ENCODE measurements at regions not wholly inside any gene's neighbourhood (a gene's known extent, or its start where the extent isn't known, plus 50 kb on each side); places are given as distances from the start of the nearest gene placed in this dataset.

- intact Hi-C loops (cut with micrococcal nuclease; ENCODE audit: unreplicated experiment) = no loop called here
- ChIA-PET SMC1A (ENCODE audit: uncharacterized antibody, unreplicated experiment) (no interaction called here), CTCF (interaction anchor here (1.2 kb wide), 1 partner anchor 10 kb away, joined by 3 read pairs; no protein-coding TSS in a partner anchor), POLR2A (no interaction called here), RAD21 (ENCODE audit: unreplicated experiment) (no interaction called here)
- Histone ChIP-seq H3K36me3 (ENCODE audit: control insufficient read depth in 2 of 2, insufficient read depth in 2 of 2, low read length in 1 of 2) (no peaks in the 10 kb centered on the region), H3K9me3 (replicated peaks; ENCODE audit: control insufficient read depth, insufficient read depth, low read length) (no peaks in the 10 kb centered on the region), H4K20me1 (ENCODE audit: control insufficient read depth, insufficient read depth) (no peaks in the 10 kb centered on the region), H3K4me2 (ENCODE audit: control insufficient read depth, insufficient read depth) (no peak overlapping the region), H3K4me1 (ENCODE audit: control insufficient read depth, insufficient read depth, low read length) (no peaks in the 10 kb centered on the region), H3K27me3 (replicated peaks in 1 of 2; ENCODE audit: control insufficient read depth in 2 of 2, insufficient read depth in 2 of 2, low read length in 1 of 2) (no peaks in the 10 kb centered on the region), H3K9ac (ENCODE audit: control insufficient read depth, insufficient read depth, low read length) (no peak overlapping the region), H3K4me3 (no peak overlapping the region), H3K79me2 (ENCODE audit: control insufficient read depth, insufficient read depth, low read length) (no peaks in the 10 kb centered on the region), H2AFZ (ENCODE audit: control insufficient read depth, low read depth, low read length) (no peak overlapping the region), H3K27ac (ENCODE audit: control insufficient read depth, insufficient read depth) (no peak overlapping the region)
- TF ChIP-seq SUZ12 (IDR thresholded peaks at IDR 0.05; ENCODE audit: unreplicated experiment) = no peak
- no peak for TF ChIP-seq SMAD5 (IDR thresholded peaks at IDR 0.05; ENCODE audit: low read depth)
- TF ChIP-seq MTA2 (IDR thresholded peaks at IDR 0.05; ENCODE audit: low read depth) = no peak
- TF ChIP-seq SUPT20H (IDR thresholded peaks at IDR 0.05; ENCODE audit: borderline replicate concordance, control insufficient read depth, low read depth, low read length) = no peak
- no peak for TF ChIP-seq TCF12 (IDR thresholded peaks at IDR 0.05; ENCODE audit: low read depth, low read length)
- TF ChIP-seq BRCA1 (IDR thresholded peaks at IDR 0.05; ENCODE audit: low read depth, low read length) = no peak
- TF ChIP-seq CBX5 (IDR thresholded peaks at IDR 0.05; ENCODE audit: low read depth) = no peak
- DNase-seq (ENCODE audit: low read depth, low spot score) (no peak), ATAC-seq (no peak), FAIRE-seq (no peak)
- 39% methylated on average over 7 of the region's 7 CpGs for WGBS (ENCODE audit: insufficient coverage, insufficient replicate concordance, low lambda C conversion rate, missing lambda C conversion rate)
- BruUV-seq (replicated peaks) = no TSS peak
- in situ Hi-C loops (cut with MboI) = no loop called here
Observed at GRCh38 chr5:109989161-109989560, 299.4 kb downstream of the MAN2A1 start.

GRCh38 chr5:109989994-109990722 is 300.4 kb downstream of the MAN2A1 start:
- H3K9ac ChIP-seq (ENCODE audit: control insufficient read depth, insufficient read depth, low read length) = no peak overlapping the region
- H3K4me3 ChIP-seq = no peak overlapping the region
- in situ Hi-C loops (cut with MboI) (no loop called here), intact Hi-C loops (cut with micrococcal nuclease; ENCODE audit: unreplicated experiment) (no loop called here)
- TF ChIP-seq CBFB (IDR thresholded peaks at IDR 0.05; ENCODE audit: low read depth) = no peak
- no peak for TF ChIP-seq NR2C2 (IDR thresholded peaks at IDR 0.05; ENCODE audit: borderline replicate concordance, control insufficient read depth, insufficient read length, low read depth)
- no peak for TF ChIP-seq SP1 (IDR thresholded peaks at IDR 0.05; ENCODE audit: low read depth, low read length)
- TF ChIP-seq HCFC1 (IDR thresholded peaks at IDR 0.05; ENCODE audit: low read length) = no peak
- no peak for TF ChIP-seq POLR2AphosphoS2 (IDR thresholded peaks at IDR 0.05; ENCODE audit: low read depth, low read length)
- no peak for TF ChIP-seq EP300 (IDR thresholded peaks at IDR 0.05; ENCODE audit: borderline replicate concordance in 1 of 2, control insufficient read depth in 1 of 2, low read depth in 2 of 2, low read length in 2 of 2)
- DNase-seq (ENCODE audit: low read depth, low spot score) (no peak), FAIRE-seq (no peak), ATAC-seq (no peak)
- 6% methylated on average over 4 of the region's 4 CpGs for WGBS (ENCODE audit: insufficient coverage, insufficient replicate concordance, low lambda C conversion rate, missing lambda C conversion rate)
- no peaks in the 10 kb centered on the region for H3K79me2 ChIP-seq (ENCODE audit: control insufficient read depth, insufficient read depth, low read length)
- no peak overlapping the region for H3K27ac ChIP-seq (ENCODE audit: control insufficient read depth, insufficient read depth)
- no peaks in the 10 kb centered on the region for H4K20me1 ChIP-seq (ENCODE audit: control insufficient read depth, insufficient read depth)
- ChIA-PET SMC1A (ENCODE audit: uncharacterized antibody, unreplicated experiment) (no interaction called here), RAD21 (ENCODE audit: unreplicated experiment) (no interaction called here), CTCF (interaction anchor here (1.2 kb wide), 1 partner anchor 11 kb away, joined by 3 read pairs; no protein-coding TSS in a partner anchor), POLR2A (no interaction called here)
- no peak overlapping the region for H2AFZ ChIP-seq (ENCODE audit: control insufficient read depth, low read depth, low read length)
- no peaks in the 10 kb centered on the region for H3K9me3 ChIP-seq (replicated peaks; ENCODE audit: control insufficient read depth, insufficient read depth, low read length)
- no TSS peak for BruUV-seq (replicated peaks)
- H3K4me2 ChIP-seq (ENCODE audit: control insufficient read depth, insufficient read depth) = no peak overlapping the region
- no peaks in the 10 kb centered on the region for H3K27me3 ChIP-seq (replicated peaks in 1 of 2; ENCODE audit: control insufficient read depth in 2 of 2, insufficient read depth in 2 of 2, low read length in 1 of 2)
- H3K4me1 ChIP-seq (ENCODE audit: control insufficient read depth, insufficient read depth, low read length) = no peaks in the 10 kb centered on the region
- H3K36me3 ChIP-seq (ENCODE audit: control insufficient read depth in 2 of 2, insufficient read depth in 2 of 2, low read length in 1 of 2) = no peaks in the 10 kb centered on the region

All from GM12878 (cell line).